IMR-90 (cell line): ENCODE measurements at regions not wholly inside any gene's neighbourhood (a gene's known extent, or its start where the extent isn't known, plus 50 kb on each side); places are given as distances from the start of the nearest gene placed in this dataset.

Experiments used
- ATAC-seq: fragments of 200-7000 bp; cut with Tn5 transposase; 2 replicates; pipeline ENCODE4 v1.9.1; 2020; ENCODE audit warnings: low read depth, mild to moderate bottlenecking, moderate library complexity
- BruUV-seq: library from RNA; stranded (reverse); fragments of 400-500 nt; replicated peaks from 2 replicates; lab custom pipeline; 2021; lab: Mats Ljungman, UMichigan
- CTCF ChIA-PET: fragments of 300-600 bp; formaldehyde crosslinking; extraction: SDS; loops from one replicate; lab custom pipeline; 2021; ENCODE audit warnings: antibody characterized with exemption; lab: Yijun Ruan, JAX
- POLR2A ChIA-PET: fragments of 300-600 bp; sonication (Branson Sonifier 250); formaldehyde crosslinking; loops from one replicate; lab custom pipeline; 2022; ENCODE audit warnings: antibody characterized with exemption; ENCODE audit not compliant: unreplicated experiment; lab: Charles Lee
- DNase-seq: peaks from one replicate; pipeline ENCODE4 v3.0.0; 2013
- H2AFZ ChIP-seq: replicated peaks from 2 replicates; pipeline ENCODE3; 2013; ENCODE audit warnings: low read length, mild to moderate bottlenecking; ENCODE audit not compliant: poor library complexity
- H2AK5ac ChIP-seq: 2 replicates; pipeline ENCODE4 v1.6.1; 2013; ENCODE audit warnings: low read depth, low read length, inconsistent platforms
- H2AK9ac ChIP-seq: replicated peaks from 2 replicates; pipeline ENCODE3; 2013; ENCODE audit warnings: mild to moderate bottlenecking, low read depth, low read length, moderate library complexity; ENCODE audit not compliant: poor library complexity
- H2BK120ac ChIP-seq: 2 replicates; pipeline ENCODE4 v1.6.1; 2013; ENCODE audit warnings: low read depth, low read length, inconsistent platforms
- H2BK15ac ChIP-seq: 3 replicates; pipeline ENCODE4 v1.6.1; 2013; ENCODE audit warnings: low read depth, low read length, inconsistent platforms
- H2BK20ac ChIP-seq: 2 replicates; pipeline ENCODE4 v1.6.1; 2013; ENCODE audit warnings: low read depth, mild to moderate bottlenecking, inconsistent platforms, low read length, moderate library complexity
- H2BK5ac ChIP-seq: 2 replicates; pipeline ENCODE4 v1.6.1; 2013; ENCODE audit warnings: mild to moderate bottlenecking, low read depth, low read length, inconsistent platforms; ENCODE audit not compliant: poor library complexity, severe bottlenecking
- H3K14ac ChIP-seq: replicated peaks from 2 replicates; pipeline ENCODE4 v1.6.1; 2013; ENCODE audit warnings: low read depth, low read length, inconsistent platforms
- H3K18ac ChIP-seq: 2 replicates; pipeline ENCODE4 v1.6.1; 2013; ENCODE audit warnings: low read depth, low read length, control low read depth
- H3K23ac ChIP-seq: 2 replicates; pipeline ENCODE4 v1.6.1; 2013; ENCODE audit warnings: low read depth, low read length, inconsistent platforms
- H3K27ac ChIP-seq: 2 replicates; pipeline ENCODE4 v1.5.1; 2013; ENCODE audit warnings: mild to moderate bottlenecking, control low read depth, low read length; ENCODE audit not compliant: insufficient read depth
- H3K27me3 ChIP-seq: 2 replicates; pipeline ENCODE4 v1.6.1; 2013; ENCODE audit warnings: low read length; ENCODE audit not compliant: control insufficient read depth, insufficient read depth
- H3K36me3 ChIP-seq: 2 replicates; pipeline ENCODE4 v1.6.1; 2013; ENCODE audit warnings: low read length, mixed read lengths; ENCODE audit not compliant: control insufficient read depth, insufficient read depth
- H3K4ac ChIP-seq: 2 replicates; pipeline ENCODE4 v1.6.1; 2013; ENCODE audit warnings: low read depth, low read length, inconsistent platforms
- H3K4me1 ChIP-seq: 2 replicates; pipeline ENCODE4 v1.6.1; 2013; ENCODE audit warnings: low read length, mixed read lengths; ENCODE audit not compliant: control insufficient read depth, insufficient read depth
- H3K4me2 ChIP-seq: 2 replicates; pipeline ENCODE4 v1.6.1; 2013; ENCODE audit warnings: low read depth, mild to moderate bottlenecking, control low read depth, low read length, moderate library complexity
- H3K4me3 ChIP-seq: 2 replicates; pipeline ENCODE4 v1.5.1; 2013; ENCODE audit warnings: low read depth, mild to moderate bottlenecking, control low read depth, low read length, moderate library complexity; ENCODE audit not compliant: insufficient read depth
- H3K56ac ChIP-seq: 2 replicates; pipeline ENCODE4 v1.6.1; 2013; ENCODE audit warnings: low read length, inconsistent platforms; ENCODE audit not compliant: insufficient read depth; ENCODE audit errors: extremely low read depth
- H3K79me1 ChIP-seq, 2 experiments: 2 replicates each; pipeline ENCODE4 v1.6.1; 2013; ENCODE audit warnings: low read length in 2 of 2, inconsistent platforms in 1 of 2, low read depth in 1 of 2
- H3K9ac ChIP-seq: 2 replicates; pipeline ENCODE4 v1.6.1; 2013; ENCODE audit warnings: low read depth, low read length, control low read depth
- H3K9me1 ChIP-seq: 2 replicates; pipeline ENCODE4 v1.6.1; 2013; ENCODE audit warnings: low read length, inconsistent platforms; ENCODE audit not compliant: insufficient read depth
- H3K9me3 ChIP-seq: 2 replicates; pipeline ENCODE4 v1.6.1; 2013; ENCODE audit warnings: low read length; ENCODE audit not compliant: control insufficient read depth, insufficient read depth
- H4K20me1 ChIP-seq: 2 replicates; pipeline ENCODE4 v1.6.1; 2013; ENCODE audit warnings: low read length, inconsistent platforms; ENCODE audit not compliant: insufficient read depth
- H4K5ac ChIP-seq: 2 replicates; pipeline ENCODE4 v1.6.1; 2013; ENCODE audit warnings: mild to moderate bottlenecking, low read depth, low read length, control low read depth
- H4K8ac ChIP-seq, 2 experiments: 2 replicates each; pipeline ENCODE4 v1.6.1; 2013; ENCODE audit warnings: low read depth in 2 of 2, low read length in 2 of 2, control low read depth in 1 of 2, inconsistent platforms in 1 of 2
- H4K91ac ChIP-seq: 2 replicates; pipeline ENCODE4 v1.6.1; 2013; ENCODE audit warnings: low read depth, low read length, inconsistent platforms; ENCODE audit not compliant: insufficient read depth
- BHLHE40 ChIP-seq: fragments of 150-350 bp; IDR thresholded peaks from 2 replicates; pipeline ENCODE4 v1.6.1; 2016; ENCODE audit warnings: mild to moderate bottlenecking, low read depth, low read length
- FOS ChIP-seq: fragments of 150-350 bp; IDR thresholded peaks from 2 replicates; pipeline ENCODE4 v1.6.1; 2016; ENCODE audit warnings: low read depth, low read length
- NFE2L2 ChIP-seq: fragments of 150-350 bp; IDR thresholded peaks from 2 replicates; pipeline ENCODE4 v1.6.1; 2016; ENCODE audit warnings: low read depth, mild to moderate bottlenecking, low read length
- dilution Hi-C: fragments of 300-500 bp; cut with HindIII; formaldehyde crosslinking; loops from one replicate; pipeline ENCODE4 v1.14.3; 2018; ENCODE audit warnings: low sequenced_read_pairs; ENCODE audit not compliant: unreplicated experiment
- in situ Hi-C: fragments of 300-500 bp; cut with MboI; formaldehyde crosslinking; loops from 3 replicates; pipeline ENCODE4 v1.14.3; 2019; ENCODE audit warnings: low sequenced_read_pairs, inconsistent platforms, mixed read lengths
- intact Hi-C: fragments of 100-400 bp; cut with micrococcal nuclease; formaldehyde crosslinking; loops from 2 replicates; pipeline ENCODE4 v1.10.0; 2022
- TF ChIP-seq, protein P1 (sequence below): fragments of 150-350 bp; IDR thresholded peaks from 2 replicates; pipeline ENCODE4 v1.6.1; 2016; ENCODE audit warnings: low read depth, mild to moderate bottlenecking, low read length, moderate library complexity, borderline replicate concordance

DNA sequence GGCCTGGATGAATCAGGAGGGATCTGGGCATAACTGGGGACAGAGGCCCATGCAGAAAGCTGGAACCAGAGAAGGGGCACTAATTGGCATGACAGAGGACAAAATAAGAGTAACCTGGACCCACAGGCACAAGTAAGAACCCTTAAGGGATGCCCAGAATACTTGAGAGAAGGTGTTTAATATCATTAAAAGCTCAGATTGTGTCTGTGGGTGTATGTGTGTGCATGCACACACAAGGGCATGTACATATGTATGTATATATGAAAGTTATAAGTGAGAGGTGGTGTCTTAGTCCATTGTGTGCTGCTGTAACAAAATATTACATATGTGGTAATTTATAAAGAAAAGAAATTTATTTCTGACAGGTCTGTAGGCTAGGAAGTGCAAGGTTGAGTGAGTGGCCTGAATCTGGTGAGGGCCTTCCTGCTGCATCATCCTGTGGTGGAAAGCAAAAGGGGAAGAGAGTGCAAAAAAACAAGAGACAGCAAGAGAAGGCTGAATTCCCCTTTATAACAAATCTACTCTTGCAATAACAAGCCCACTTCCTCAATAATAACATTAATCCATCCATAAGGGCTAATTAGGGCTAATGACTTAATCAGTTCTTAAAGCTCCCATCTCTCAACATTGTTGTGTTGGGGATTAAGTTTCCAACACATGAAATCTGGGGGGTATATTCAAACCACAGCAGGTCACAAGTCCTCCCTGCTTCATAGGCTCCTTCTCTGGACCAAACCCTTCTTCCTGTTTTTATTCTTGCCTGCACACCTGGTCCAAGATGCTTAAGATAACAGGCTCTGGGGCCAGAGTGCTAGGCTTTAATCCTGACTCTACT is 68.3 kb upstream of the POU2AF2 start:
- Histone ChIP-seq H3K27ac (no peak overlapping the region), H3K9ac (no peak overlapping the region), H3K4me2 (no peak overlapping the region), H3K4me1 (no peaks in the 10 kb centered on the region; the same call in 1 of the 2 replicates), H2BK120ac (no peak overlapping the region), H3K4ac (no peak overlapping the region), H2BK15ac (no peak overlapping the region), H4K8ac (no peak overlapping the region), H4K91ac (no peak overlapping the region), H2AK9ac (no peak overlapping the region), H3K14ac (no peak overlapping the region), H2BK20ac (no peak overlapping the region), H2BK5ac (no peak overlapping the region), H3K79me1 (no peaks in the 10 kb centered on the region), H3K23ac (no peak overlapping the region), H3K9me3 (no peaks in the 10 kb centered on the region), H3K4me3 (no peak overlapping the region), H4K20me1 (no peaks in the 10 kb centered on the region), H3K36me3 (no peaks in the 10 kb centered on the region), H2AK5ac (no peak overlapping the region), H3K27me3 (no peaks in the 10 kb centered on the region), H3K18ac (no peak overlapping the region), H2AFZ (no peak overlapping the region), H3K56ac (no peak overlapping the region), H4K5ac (no peak overlapping the region), H3K9me1 (0 out of 2 replicates have a peak, but pooled peaks cover 2% of the 10 kb centered on the region)
- intact Hi-C loops (no loop called here), dilution Hi-C loops (no loop called here), in situ Hi-C loops (no loop called here)
- no peak for TF ChIP-seq BHLHE40
- TF ChIP-seq NFE2L2 = no peak
- TF ChIP-seq, protein P1, sequence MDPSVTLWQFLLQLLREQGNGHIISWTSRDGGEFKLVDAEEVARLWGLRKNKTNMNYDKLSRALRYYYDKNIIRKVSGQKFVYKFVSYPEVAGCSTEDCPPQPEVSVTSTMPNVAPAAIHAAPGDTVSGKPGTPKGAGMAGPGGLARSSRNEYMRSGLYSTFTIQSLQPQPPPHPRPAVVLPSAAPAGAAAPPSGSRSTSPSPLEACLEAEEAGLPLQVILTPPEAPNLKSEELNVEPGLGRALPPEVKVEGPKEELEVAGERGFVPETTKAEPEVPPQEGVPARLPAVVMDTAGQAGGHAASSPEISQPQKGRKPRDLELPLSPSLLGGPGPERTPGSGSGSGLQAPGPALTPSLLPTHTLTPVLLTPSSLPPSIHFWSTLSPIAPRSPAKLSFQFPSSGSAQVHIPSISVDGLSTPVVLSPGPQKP = no peak
- no peak for TF ChIP-seq FOS
- BruUV-seq = no TSS peak
- POLR2A ChIA-PET = no interaction called here
- ATAC-seq (no peak), DNase-seq (no peak)
- CTCF ChIA-PET = no interaction called here
